ENCODE measurements at regions not wholly inside any gene's neighbourhood (a gene's known extent, or its start where the extent isn't known, plus 50 kb on each side); places are given as distances from the start of the nearest gene placed in this dataset.

DNA sequence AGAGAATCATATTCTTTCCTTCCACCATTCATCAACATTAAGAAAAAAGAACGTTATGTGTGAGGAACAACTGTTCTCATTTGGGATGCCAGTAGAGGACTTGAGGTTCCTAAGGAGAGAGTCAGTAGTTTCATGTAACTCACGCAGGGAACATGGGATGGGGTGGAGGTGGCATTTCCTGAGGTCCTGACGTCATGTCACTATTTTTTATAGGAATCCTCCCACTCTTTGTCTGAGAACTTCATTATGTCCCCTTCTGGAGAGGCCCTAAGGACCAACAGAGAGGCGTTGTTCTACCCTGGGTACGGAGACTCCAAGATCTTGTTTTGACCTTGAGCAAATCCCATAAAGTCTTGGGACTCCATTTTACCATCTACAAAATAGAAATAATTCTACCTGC lies 211.7 kb upstream of the SOX9 start:
- DNase-seq (ENCODE audit: low read depth), result no peak

DNA sequence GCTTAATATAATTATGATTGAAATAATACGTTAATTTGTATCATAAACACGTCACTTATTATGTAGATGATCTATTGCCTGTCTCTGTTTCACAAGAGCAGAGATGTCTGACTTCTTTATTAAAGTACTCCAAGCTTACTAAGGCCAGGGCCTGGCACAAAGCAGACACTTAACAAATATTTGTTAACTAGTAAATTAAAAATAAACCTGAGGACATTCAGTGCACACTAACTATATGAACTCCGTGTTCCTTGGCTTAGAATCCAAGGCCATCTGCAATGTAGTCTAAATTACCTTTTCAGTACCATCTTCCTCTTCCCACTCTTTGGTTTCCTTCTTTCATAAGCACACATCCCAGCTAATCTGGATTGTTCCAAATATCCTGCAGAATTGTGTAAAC lies 210.8 kb upstream of the SOX9 start:
- no peak for DNase-seq (ENCODE audit: low read depth)

DNA sequence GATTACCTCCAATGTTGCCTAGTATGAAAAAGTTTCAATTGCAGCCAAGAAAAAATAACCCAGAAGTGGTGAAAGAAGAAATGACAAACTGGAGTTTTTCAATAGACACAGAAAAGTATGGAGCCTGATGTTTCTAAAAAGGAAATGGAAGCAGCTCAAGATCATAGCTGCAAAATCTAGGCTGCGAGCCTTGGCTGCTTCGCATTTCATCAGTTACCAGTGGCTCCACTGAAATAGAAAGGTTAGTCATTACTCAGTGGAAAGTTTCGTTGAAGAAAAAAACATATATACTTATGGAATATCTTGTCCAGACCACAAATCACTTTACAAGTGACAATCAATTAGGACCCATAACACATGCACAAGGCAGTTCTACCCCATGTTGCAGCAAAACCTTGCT lies 206.8 kb upstream of the SOX9 start:
- DNase-seq (ENCODE audit: low read depth), result no peak

DNA sequence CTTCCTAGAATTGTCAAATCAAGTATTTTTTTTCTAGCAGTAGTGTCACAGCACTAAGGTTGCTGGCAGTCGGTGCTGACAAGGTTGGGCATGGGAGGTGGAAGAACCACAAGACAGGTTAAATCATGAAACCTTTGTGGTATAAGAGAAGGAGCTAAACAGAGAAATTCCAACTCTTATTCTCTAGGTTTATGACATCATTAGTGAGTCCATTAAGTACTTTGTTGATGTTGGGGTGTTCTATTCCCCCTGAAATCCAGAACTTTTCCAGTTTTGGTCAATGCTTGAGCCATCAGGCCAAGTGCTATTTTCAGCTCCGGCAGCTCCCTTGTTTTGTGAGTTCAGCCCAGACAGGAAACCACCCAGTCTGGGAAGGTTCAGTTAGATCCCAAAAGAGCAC lies 206.0 kb upstream of the SOX9 start:
- DNase-seq (ENCODE audit: low read depth), result no peak

DNA sequence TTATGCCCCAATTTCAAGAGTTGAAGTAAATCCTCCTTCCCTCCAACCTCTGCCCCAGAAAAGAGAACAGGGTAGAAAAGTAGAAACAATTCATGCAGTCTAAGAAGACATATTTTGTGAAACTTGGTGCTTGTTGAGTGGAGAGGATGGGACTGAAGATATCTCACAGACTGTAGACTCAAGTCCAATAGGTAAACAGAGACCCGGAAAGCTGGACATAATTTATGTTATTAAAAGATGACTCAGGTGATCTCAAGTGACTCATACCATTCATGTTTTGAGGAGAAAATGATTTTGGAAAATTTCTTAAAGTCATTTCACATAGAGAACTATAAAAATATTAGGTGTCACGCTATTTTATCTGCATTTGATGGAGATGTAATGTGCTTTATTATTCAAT lies 203.1 kb upstream of the SOX9 start:
- DNase-seq (ENCODE audit: low read depth), result no peak

DNA sequence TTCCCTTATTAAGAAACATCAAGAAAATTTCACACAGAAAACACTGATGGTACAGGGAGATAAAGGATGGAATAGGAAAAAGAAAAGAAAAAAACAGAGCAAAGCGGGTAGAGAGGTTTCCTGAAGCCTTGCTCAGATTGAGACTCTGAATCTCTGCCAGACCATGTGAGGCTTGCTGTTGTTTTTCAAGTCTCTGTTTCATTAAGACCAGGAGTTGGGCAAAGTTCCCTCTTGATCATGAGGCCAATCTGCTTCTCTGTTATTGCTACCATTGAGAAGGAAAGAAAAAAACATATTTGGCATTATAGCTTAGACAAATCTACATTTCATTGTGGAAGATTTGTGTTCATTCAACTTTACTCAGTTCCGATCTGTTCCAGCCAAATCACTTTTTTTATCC lies 201.6 kb upstream of the SOX9 start:
- DNase-seq (ENCODE audit: low read depth), result no peak

DNA sequence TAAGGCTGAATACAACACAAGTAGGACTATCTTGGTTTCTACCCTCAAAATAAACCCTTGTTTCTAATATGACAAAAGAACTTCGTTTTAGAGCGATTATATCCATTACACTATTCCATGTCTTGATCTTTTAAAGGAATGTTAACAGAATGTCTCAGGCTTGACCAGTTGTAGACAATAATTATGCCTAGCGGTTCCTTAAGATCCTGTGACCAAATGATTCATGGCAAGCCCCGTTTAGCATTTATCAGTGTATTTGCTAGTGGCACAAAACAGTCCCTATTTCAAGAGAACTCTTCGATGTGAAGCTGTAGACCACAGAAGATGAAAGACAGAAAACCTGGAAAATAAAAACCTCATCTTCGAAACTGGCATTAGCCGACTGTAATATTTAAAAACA lies 200.9 kb upstream of the SOX9 start:
- peak; percentile 36 for DNase-seq (ENCODE audit: low read depth)

DNA sequence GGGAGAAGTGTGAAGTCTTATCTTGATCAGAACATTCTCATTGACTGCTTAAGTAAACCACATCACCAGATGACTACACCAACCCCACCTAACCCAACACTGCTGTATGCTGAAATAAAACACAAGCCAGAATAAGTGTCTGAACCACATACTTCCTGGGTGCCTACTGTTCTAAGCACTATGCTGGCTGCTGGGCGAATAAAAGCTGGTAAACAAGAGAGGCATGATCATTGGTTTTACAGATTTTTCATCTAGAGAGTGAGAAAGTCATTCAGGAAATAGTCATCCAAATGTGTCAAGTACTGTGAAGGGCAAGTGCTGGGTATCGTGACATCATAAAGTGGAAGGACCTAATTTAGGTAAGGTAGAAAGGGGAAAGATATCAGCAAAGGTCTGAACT lies 199.0 kb upstream of the SOX9 start:
- peak; percentile 27 for DNase-seq (ENCODE audit: low read depth)

DNA sequence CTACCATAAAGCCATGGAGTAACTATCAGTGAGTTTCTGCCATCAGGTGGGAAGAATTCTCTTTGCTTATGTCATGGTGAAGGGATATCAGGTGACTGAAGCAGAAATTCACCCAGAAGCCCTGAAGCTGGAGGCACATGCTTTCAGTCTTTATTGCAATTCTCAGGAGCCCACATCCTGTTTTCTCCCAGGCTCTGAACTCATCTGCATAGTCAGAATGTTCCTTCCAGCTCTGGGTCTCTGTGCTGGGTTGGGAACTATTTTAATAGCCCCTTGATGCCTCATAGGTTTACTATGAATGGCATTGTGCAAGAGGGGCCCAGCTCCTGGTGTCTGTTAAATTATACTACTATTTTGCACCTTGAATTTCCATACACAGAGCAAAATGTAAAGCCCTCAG lies 198.4 kb upstream of the SOX9 start:
- peak; percentile 85 for DNase-seq (ENCODE audit: low read depth)

DNA sequence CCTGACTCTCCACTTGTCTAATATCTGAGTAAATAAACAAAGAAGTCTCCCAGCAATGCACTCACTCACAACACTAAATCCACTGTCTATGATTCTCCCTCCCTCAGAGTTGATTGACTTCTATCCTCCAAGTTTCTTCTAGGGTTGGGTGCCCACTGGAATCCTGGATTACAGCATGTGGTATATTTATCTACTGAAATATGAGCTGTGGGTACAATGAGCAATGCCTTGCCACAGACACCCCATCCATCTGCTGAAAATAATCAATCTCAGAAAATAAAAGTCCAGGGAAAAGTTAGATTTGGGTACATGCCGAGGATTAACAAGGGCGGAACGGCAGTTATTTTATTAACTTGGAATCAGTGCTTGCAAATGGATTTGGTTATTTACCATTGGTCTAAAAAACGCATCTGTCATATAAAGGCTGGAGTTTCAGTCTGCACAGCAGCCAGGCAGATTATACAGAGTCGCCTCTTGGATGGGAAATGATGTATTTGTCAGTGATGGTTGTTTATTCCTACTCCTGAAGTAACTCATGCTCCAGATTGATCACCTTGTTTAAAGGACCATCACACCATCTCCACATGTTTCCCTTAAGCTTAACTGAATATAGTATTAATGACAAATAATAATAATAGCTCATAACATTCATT lies 193.9 kb upstream of the SOX9 start:
- DNase-seq (ENCODE audit: low read depth), result peak; percentile 22

DNA sequence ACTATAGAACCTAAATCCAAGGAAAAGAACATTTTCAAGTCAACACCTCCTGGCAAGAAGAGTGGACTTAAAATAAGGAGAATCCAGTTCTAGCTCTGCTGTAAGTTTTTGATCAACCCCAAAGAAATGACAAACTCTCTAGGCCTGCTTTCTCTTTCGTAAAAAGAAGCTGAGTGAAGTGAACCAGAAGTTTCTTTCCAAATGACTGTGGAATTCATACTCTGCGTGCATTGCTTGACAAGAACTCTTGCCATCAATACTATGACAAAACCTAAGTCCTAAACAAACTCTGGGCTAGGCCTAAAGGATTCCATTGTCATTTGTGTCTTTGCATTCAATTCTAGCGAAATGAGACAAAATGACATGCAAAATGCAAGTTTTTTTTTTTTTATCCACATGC lies 187.5 kb upstream of the SOX9 start:
- no peak for DNase-seq (ENCODE audit: low read depth)

DNA sequence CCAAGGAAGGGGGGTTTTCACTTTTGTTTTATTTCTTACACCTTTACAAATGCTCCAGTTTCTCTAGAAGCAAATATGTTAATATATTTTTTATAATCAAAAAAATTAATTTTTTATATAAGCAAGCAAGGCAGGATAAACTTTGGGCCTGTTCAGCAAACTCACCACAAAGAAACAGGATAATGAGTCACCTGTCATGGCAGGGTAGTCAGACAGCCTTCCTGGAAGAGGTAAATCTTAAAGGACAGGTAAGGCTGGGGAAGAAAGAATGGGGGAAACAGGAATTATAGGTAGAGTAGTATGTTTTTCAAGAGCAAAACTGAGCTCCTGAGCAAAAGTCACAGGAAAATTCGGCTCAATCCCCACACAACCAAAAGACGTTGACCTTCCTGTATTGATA lies 186.3 kb upstream of the SOX9 start:
- no peak for DNase-seq (ENCODE audit: low read depth)

DNA sequence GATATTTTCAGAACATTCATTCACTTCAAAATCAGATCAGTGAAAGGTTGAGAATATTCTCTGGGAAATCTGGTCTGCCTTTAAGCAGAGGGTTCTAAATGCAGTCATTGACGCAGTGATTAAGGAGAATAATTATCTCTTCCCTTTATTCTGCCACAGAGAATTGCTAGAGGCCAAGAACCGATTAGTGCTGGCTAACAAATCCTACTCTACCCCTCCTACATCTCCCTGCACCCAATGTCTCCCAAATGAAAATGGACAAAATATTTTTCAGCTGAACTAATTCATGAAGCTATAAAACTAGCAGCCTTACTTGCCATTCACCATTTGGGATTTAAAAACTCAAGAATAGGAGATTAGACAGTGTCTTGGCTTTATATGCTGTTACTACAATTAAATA lies 185.5 kb upstream of the SOX9 start:
- no peak for DNase-seq (ENCODE audit: low read depth)

DNA sequence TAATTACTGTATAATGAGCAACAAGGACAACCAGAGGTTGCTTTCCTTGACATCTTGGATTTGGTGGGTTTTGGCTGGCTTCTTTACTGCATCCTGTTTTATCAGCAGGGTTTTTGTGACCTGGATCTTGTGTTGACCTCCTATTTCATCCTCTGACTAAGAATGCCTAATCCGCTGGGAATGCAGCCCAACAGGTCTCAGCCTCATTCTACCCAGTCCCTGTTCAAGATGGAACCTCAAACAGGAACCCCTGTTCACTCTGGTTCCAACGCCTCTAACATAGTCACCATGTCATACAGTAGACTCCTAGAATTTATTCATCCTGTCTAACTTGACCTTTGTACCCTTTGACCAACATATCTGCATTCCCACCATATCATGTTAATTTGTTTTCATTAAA lies 183.8 kb upstream of the SOX9 start:
- DNase-seq (ENCODE audit: low read depth), result no peak

DNA sequence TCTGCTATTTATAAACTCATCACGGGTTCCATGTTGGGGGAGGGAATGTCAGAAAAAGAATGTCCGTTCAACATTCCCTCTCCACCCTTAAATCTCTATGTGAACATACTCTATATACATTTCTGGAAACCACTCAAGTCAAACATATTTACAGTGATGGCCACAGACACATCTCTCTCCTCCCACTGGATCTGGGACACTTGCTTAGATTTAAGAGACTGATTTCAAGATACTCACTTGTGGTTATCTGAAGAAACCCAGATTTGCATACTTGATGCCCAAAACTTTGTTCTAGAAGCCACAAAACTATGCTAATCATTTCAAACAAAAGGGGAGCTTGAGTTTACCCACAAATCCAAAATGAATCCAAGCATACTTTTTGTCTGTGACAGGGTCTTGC lies 182.9 kb upstream of the SOX9 start:
- no peak for DNase-seq (ENCODE audit: low read depth)

DNA sequence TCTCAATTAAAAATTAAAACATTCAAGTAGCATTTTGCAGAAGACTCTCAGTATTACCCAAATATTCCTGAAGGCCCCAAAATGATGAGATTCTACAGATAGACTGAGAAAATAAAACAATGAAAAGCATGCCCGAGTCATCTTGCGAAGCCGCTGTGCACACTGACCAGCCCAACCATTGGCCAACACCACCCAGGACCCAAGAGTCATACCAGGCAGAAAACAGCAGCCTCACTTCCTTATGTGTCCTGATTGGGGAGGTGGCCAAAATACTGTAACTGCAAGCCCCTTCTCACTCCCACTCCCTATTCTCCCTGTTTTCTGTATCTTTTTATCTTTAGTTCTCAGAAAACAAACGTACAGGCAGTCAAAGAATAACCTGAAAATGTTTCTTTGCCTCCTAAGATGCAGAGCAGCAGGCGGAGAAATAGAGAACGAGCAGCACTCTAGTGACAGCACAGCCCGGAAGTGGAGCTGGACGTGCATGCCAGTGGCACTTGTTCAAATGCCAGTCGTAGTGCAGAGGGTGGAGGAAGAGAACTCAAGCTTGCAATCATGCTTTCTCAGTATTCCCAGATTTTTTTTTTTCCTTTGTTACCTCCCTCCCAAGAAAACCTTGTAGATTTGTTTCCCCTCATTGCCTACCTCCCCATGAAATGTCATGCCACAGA lies 182.3 kb upstream of the SOX9 start:
- DNase-seq (ENCODE audit: low read depth), result no peak

DNA sequence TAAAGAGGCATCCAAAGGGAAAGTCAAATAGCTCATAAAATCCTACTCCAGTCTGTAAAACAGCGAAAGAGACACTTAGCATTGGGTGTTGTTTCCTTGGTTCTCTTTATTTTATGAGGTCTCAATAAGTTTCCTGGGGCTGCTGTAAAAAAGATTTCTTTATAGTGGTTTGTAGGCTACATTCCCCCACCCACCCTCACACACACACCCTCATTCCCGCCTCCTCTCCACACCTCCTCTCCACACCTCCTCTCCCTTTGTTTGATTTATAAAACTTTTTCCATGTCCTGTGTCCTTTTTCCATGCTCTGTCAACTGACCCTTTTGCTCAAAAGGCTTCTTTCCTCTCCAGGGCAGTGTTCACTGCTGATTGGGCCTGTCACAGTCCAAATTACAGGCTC lies 178.9 kb upstream of the SOX9 start:
- DNase-seq (ENCODE audit: low read depth), result no peak

DNA sequence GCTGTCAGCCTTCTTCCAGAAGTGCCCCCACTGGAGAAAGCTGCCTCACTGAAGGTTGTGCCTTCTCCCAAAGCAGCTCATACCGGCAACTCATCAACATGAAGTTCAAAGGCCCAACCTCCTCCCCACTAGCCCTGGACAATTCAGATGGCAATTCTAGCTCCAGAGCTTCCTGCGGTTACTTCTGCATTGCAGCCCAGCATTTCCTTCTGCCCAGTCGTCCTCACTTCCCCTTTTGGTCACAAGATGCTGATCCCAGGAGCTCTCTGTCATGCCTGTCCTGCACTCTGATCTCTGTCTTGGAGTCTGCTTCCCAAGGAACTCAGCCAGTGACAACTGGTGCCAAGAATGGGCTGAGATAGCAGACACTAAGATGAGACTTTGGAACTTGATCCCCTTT lies 178.2 kb upstream of the SOX9 start:
- DNase-seq (ENCODE audit: low read depth), result no peak

DNA sequence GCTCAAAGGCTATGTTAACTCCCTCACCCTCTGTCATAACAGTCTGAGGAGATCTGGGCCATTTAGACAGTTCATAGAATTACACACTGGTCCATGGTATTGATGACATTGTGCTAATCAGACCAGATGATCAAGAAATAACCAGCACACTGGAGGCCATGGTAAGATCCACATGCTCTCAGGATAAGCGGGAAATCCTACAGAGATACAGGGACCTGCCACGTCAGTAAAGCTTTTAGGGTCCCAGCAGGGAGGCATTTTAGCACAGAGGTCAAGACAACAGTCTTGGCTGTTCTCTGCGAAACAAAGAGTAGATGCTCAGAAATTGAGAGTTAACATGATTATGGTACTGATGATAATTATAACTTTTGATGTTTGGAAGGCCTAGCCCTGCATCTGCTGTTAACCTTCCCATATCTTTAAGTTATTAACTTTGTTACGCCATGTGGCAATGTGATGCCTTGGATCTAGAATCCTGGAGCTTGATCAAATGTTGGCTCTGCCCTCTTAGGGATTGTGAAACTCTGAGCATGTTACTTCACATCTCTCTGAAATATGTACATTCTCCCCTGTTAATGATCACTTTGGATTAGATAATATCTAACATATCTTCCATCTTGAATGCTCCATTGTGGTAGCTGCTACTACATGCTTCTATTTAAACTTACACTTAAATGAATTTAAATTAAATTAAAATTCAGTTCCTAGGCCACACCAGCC lies 172.0 kb upstream of the SOX9 start:
- DNase-seq (ENCODE audit: low read depth), result no peak

DNA sequence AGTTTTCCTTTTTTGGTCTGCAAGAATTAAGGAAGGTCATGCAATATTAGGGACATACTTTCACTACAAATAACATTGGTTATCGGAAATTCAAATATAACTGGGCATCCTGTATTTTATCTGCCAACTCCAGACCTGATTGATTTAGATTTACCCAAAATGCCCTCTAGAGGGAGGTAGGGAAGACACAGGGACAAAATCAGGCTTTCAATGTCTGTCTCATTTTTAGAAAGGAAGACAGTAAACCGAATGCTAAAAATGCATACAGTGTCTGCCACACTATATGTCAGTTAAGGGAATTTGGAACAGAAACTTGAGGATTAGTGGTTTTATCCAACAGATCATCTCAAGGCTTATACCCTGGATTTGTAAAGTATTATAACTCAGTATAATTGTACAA lies 161.7 kb upstream of the SOX9 start:
- peak; percentile 21 for DNase-seq (ENCODE audit: low read depth)

DNA sequence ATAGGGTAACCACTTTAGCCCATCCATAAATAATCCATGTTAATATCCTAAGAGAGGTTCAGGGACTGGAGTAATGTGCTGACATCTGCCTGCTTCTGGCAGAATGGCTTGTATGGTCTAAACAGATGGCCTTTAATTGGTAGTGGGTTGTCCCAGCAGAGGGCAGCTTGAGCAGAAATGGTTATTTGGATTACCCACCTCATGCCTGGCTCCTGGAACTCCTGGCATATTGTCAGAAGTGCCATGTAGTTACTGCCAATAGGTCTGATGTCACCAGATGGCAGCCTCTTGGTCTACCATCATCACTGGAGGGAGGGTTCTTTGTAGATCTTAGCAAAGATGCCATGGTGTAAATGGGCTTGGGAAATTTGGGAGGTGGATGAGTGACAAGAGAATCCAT lies 157.5 kb upstream of the SOX9 start:
- DNase-seq (ENCODE audit: low read depth), result peak; percentile 10

DNA sequence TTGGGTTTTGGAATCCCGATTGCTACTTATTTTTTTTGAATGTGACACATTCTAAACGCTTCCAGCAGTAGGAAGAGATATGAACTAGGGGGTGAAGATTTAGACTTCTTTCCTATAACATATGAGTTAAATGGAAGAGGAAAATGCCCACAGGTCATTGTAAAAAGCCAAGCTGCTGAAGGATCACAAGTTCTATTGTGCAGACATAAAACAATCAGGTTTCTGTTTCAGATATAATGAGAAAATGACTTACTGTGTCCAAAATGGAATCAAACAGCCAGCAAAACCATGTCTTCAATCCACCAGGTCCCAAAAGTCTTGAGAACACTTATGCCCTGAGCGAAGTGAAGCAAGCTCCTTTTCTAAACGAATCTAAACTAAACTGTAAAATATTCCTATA lies 157.0 kb upstream of the SOX9 start:
- DNase-seq (ENCODE audit: low read depth), result no peak

DNA sequence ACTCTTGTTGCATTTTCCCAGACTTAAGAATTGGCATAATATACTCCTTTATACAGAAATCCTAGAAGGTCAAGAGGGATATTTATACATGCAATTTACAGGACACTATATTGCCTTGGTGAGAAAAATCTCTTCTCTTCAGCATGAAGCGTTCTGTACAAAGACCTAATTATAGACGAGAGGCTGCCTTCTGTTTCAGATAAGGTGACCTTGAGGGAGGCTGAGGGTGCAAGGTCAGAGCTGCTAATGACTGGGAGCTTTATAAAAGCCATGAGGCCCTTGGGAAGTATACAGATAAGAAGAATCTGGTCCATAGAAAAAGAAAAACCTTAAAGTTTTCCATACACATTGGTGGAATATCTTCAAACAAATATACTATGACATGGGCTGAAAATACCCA lies 156.3 kb upstream of the SOX9 start:
- no peak for DNase-seq (ENCODE audit: low read depth)

DNA sequence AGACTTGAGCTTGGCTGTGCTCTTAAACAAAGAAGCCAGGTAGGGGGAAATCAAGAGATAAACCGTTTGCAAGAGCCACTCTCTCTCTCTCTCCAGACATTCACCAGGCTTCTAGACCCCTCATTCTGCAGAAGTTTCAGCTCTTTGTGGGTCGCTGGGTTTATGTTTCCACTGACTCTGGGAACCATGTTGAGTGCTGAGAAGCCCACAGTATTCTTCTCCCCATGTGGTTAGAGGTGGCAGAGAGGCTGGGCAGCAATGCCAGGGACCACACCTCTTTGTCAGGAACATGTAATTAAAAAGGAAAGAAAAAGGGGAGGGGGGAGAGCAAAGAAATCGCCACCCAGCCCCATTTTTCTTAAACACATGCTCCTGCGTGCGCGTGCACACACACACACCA lies 154.8 kb upstream of the SOX9 start:
- no peak for DNase-seq (ENCODE audit: low read depth)

Data from RPMI7951 (cell line).